LNCAP (cell line): ENCODE measurements at regions not wholly inside any gene's neighbourhood (a gene's known extent, or its start where the extent isn't known, plus 50 kb on each side); places are given as distances from the start of the nearest gene placed in this dataset.

Experiments used
- CTCF ChIP-seq: fragments of 450-650 bp; IDR thresholded peaks from 2 replicates; pipeline ENCODE4 v1.5.1; 2017; ENCODE audit warnings: mild to moderate bottlenecking

- TF ChIP-seq CTCF, result no peak
These were observed 653.2 kb downstream of the DCDC2C start for GRCh38 chr2:4356541-4356940.

GRCh38 chr2:4357121-4357520 is 653.7 kb downstream of the DCDC2C start:
- TF ChIP-seq CTCF, result no peak

- TF ChIP-seq CTCF, result no peak
These were observed 655.5 kb downstream of the DCDC2C start for GRCh38 chr2:4358837-4359236.

GRCh38 chr2:4368907-4369306 is 665.5 kb downstream of the DCDC2C start:
- TF ChIP-seq CTCF, result no peak

- no peak for TF ChIP-seq CTCF
These were observed 666.5 kb downstream of the DCDC2C start for GRCh38 chr2:4369826-4370419.

GRCh38 chr2:4370422-4371090 is 667.2 kb downstream of the DCDC2C start:
- no peak for TF ChIP-seq CTCF

- TF ChIP-seq CTCF, result no peak
These were observed 677.7 kb downstream of the DCDC2C start for GRCh38 chr2:4381049-4381448.

GRCh38 chr2:4381773-4382172 is 678.4 kb downstream of the DCDC2C start:
- TF ChIP-seq CTCF, result no peak
